H1 (cell line): ENCODE measurements at regions not wholly inside any gene's neighbourhood (a gene's known extent, or its start where the extent isn't known, plus 50 kb on each side); places are given as distances from the start of the nearest gene placed in this dataset.

Source experiments
- CTCF ChIA-PET: fragments of 300-600 bp; sonication (Branson Sonifier 250); formaldehyde crosslinking; loops from one replicate; lab custom pipeline; 2021; ENCODE audit not compliant: partially characterized antibody; lab: Charles Lee
- POLR2A ChIA-PET: fragments of 300-600 bp; sonication (Branson Sonifier 250); formaldehyde crosslinking; loops from one replicate; lab custom pipeline; 2021; ENCODE audit warnings: inconsistent platforms; ENCODE audit not compliant: partially characterized antibody; lab: Charles Lee
- DNase-seq, 2 experiments: peaks; one replicate each; pipeline versions ENCODE4 v3.0.0 to v3.0.0-alpha.2; 2010 to 2022; ENCODE audit warnings: low spot score in 2 of 2, low read depth in 1 of 2, mixed read lengths in 1 of 2
- FAIRE-seq: peaks from 2 replicates; lab custom pipeline; 2011; peaks lifted over from hg19 to GRCh38; lab: Jason Lieb, UNC
- H2AFZ ChIP-seq: 2 replicates; pipeline ENCODE4 v1.8.1; 2012; ENCODE audit warnings: low read length, inconsistent platforms
- H2AK5ac ChIP-seq: 2 replicates; pipeline ENCODE4 v1.6.1; 2013; ENCODE audit warnings: low read depth, low read length
- H2BK120ac ChIP-seq: replicated peaks from 2 replicates; pipeline ENCODE3; 2013; ENCODE audit warnings: low read depth, low read length, inconsistent platforms
- H2BK12ac ChIP-seq: 2 replicates; pipeline ENCODE4 v1.6.1; 2013; ENCODE audit warnings: low read depth, low read length
- H2BK15ac ChIP-seq: 2 replicates; pipeline ENCODE4 v1.6.1; 2013; ENCODE audit warnings: low read length
- H2BK20ac ChIP-seq: 2 replicates; pipeline ENCODE4 v1.6.1; 2013; ENCODE audit warnings: low read length
- H2BK5ac ChIP-seq: 2 replicates; pipeline ENCODE4 v1.6.1; 2013; ENCODE audit warnings: low read depth, low read length
- H3K14ac ChIP-seq: 2 replicates; pipeline ENCODE4 v1.6.1; 2013; ENCODE audit warnings: inconsistent platforms; ENCODE audit not compliant: insufficient read length
- H3K18ac ChIP-seq: 2 replicates; pipeline ENCODE4 v1.6.1; 2013; ENCODE audit warnings: low read length; ENCODE audit errors: extremely low read depth
- H3K23ac ChIP-seq: 2 replicates; pipeline ENCODE4 v1.6.1; 2013; ENCODE audit warnings: inconsistent platforms; ENCODE audit not compliant: insufficient read length
- H3K23me2 ChIP-seq: 2 replicates; pipeline ENCODE4 v1.6.1; 2013; ENCODE audit warnings: low read depth, low read length
- H3K27ac ChIP-seq: 2 replicates; pipeline ENCODE4 v1.6.1; 2011; ENCODE audit warnings: low read depth, low read length, inconsistent platforms
- H3K27me3 ChIP-seq, 4 experiments: replicated peaks in 1 of 4; 1 replicate in 1 of 4; 2 replicates in 3 of 4; pipeline versions ENCODE4 v1.6.1 to v1.8.1; 2011 to 2013; ENCODE audit warnings: low read length in 3 of 4, mild to moderate bottlenecking in 3 of 4, inconsistent platforms in 2 of 4, mixed read lengths in 2 of 4, moderate library complexity in 1 of 4; ENCODE audit not compliant: control insufficient read depth in 3 of 4, insufficient read depth in 3 of 4; ENCODE audit errors: extremely low read depth in 1 of 4
- H3K36me3 ChIP-seq, 4 experiments: 2 replicates each; pipeline versions ENCODE4 v1.6.1 to v1.8.1; 2011 to 2013; ENCODE audit warnings: mild to moderate bottlenecking in 4 of 4, low read length in 3 of 4, moderate library complexity in 2 of 4, control low read depth in 1 of 4, inconsistent platforms in 1 of 4; ENCODE audit not compliant: insufficient read depth in 4 of 4, control insufficient read depth in 2 of 4
- H3K4ac ChIP-seq: replicated peaks from 2 replicates; pipeline ENCODE3; 2013; ENCODE audit warnings: low read length, low read depth, mixed read lengths, inconsistent platforms; ENCODE audit not compliant: insufficient read length
- H3K4me1 ChIP-seq, 4 experiments: replicated peaks in 1 of 4; 1 replicate in 1 of 4; 2 replicates in 3 of 4; pipeline versions ENCODE4 v1.6.1 to v1.8.1; 2011 to 2013; ENCODE audit warnings: low read length in 3 of 4, inconsistent platforms in 2 of 4, mixed read lengths in 1 of 4; ENCODE audit not compliant: insufficient read depth in 4 of 4, control insufficient read depth in 3 of 4
- H3K4me2 ChIP-seq, 2 experiments: 2 replicates each; pipeline versions ENCODE4 v1.6.1 to v1.8.1; 2011 to 2013; ENCODE audit warnings: low read depth in 2 of 2, low read length in 2 of 2, control low read depth in 1 of 2, inconsistent platforms in 1 of 2, mild to moderate bottlenecking in 1 of 2; ENCODE audit not compliant: insufficient read depth in 1 of 2
- H3K4me3 ChIP-seq, 4 experiments: fragments of 200-600, 300-600 bp in 1 of 4; sonication (generic), shearing (Covaris generic), sonication (Bioruptor Twin) in 1 of 4; 2 replicates each; pipeline versions ENCODE4 v1.5.1 to v1.8.1; 2011 to 2016; ENCODE audit warnings: low read length in 4 of 4, low read depth in 3 of 4, control low read depth in 2 of 4, inconsistent platforms in 2 of 4, mild to moderate bottlenecking in 2 of 4, mixed read lengths in 1 of 4, moderate library complexity in 1 of 4; ENCODE audit not compliant: insufficient read depth in 2 of 4; ENCODE audit errors: extremely low read depth in 1 of 4
- H3K56ac ChIP-seq: replicated peaks from 2 replicates; pipeline ENCODE3; 2013; ENCODE audit warnings: low read depth, mild to moderate bottlenecking, mixed read lengths, low read length, inconsistent platforms; ENCODE audit not compliant: insufficient read length
- H3K79me1 ChIP-seq: 2 replicates; pipeline ENCODE4 v1.6.1; 2013; ENCODE audit warnings: low read depth, low read length, control low read depth
- H3K79me2 ChIP-seq, 2 experiments: 2 replicates each; pipeline versions ENCODE4 v1.6.1 to v1.8.1; 2012 to 2013; ENCODE audit warnings: low read length in 2 of 2, mild to moderate bottlenecking in 2 of 2, inconsistent platforms in 1 of 2; ENCODE audit not compliant: insufficient read depth in 2 of 2, control insufficient read depth in 1 of 2
- H3K9ac ChIP-seq, 4 experiments: replicated peaks in 1 of 4; 1 replicate in 1 of 4; 2 replicates in 3 of 4; pipeline versions ENCODE4 v1.6.1 to v1.8.1; 2011 to 2013; ENCODE audit warnings: low read depth in 3 of 4, low read length in 3 of 4, control low read depth in 2 of 4, mild to moderate bottlenecking in 2 of 4, moderate library complexity in 2 of 4, inconsistent platforms in 1 of 4; ENCODE audit errors: extremely low read depth in 1 of 4
- H3K9me3 ChIP-seq, 2 experiments: 2 replicates each; pipeline versions ENCODE4 v1.6.1 to v1.8.1; 2012 to 2013; ENCODE audit warnings: mild to moderate bottlenecking in 2 of 2, moderate library complexity in 2 of 2, control low read depth in 1 of 2, inconsistent platforms in 1 of 2, low read depth in 1 of 2, low read length in 1 of 2, mixed read lengths in 1 of 2; ENCODE audit not compliant: insufficient read depth in 2 of 2
- H4K20me1 ChIP-seq, 2 experiments: replicated peaks in 1 of 2; 2 replicates each; pipeline versions ENCODE3 to v1.8.1; 2011 to 2013; ENCODE audit warnings: inconsistent platforms in 2 of 2, low read length in 2 of 2, mild to moderate bottlenecking in 1 of 2; ENCODE audit not compliant: insufficient read depth in 2 of 2, control insufficient read depth in 1 of 2
- H4K5ac ChIP-seq: 2 replicates; pipeline ENCODE4 v1.6.1; 2013; ENCODE audit warnings: low read length, low read depth, mixed read lengths, inconsistent platforms; ENCODE audit not compliant: insufficient read length
- H4K8ac ChIP-seq: 2 replicates; pipeline ENCODE4 v1.8.0; 2013; ENCODE audit warnings: mild to moderate bottlenecking, moderate library complexity, low read length, inconsistent platforms; ENCODE audit not compliant: insufficient read depth; ENCODE audit errors: extremely low read depth
- H4K91ac ChIP-seq: replicated peaks from 2 replicates; pipeline ENCODE3; 2013; ENCODE audit warnings: low read length, mixed read lengths, inconsistent platforms; ENCODE audit not compliant: insufficient read length
- BACH1 ChIP-seq: IDR thresholded peaks from 2 replicates; pipeline ENCODE4 v1.6.1; 2012; ENCODE audit warnings: low read length, improper control_type of control experiment
- RFX5 ChIP-seq: IDR thresholded peaks from 2 replicates; pipeline ENCODE4 v1.6.1; 2011; ENCODE audit warnings: low read depth, low read length, improper control_type of control experiment, borderline replicate concordance
- WGBS, 2 experiments: shearing (Covaris generic) in 1 of 2; methylation state at CpG; one replicate each; pipeline versions ENCODE4 v1.1.6 to v1.1.7; 2013 to 2015; ENCODE audit warnings: low lambda C conversion rate in 2 of 2, mixed read lengths in 2 of 2, inconsistent platforms in 1 of 2, low coverage in 1 of 2, missing lambda C conversion rate in 1 of 2; ENCODE audit not compliant: insufficient replicate concordance in 2 of 2, insufficient coverage in 1 of 2, insufficient read length in 1 of 2; ENCODE audit errors: extremely low coverage in 1 of 2, missing lambda C conversion rate in 1 of 2; 5-methylcytosine and 5-hydroxymethylcytosine counted together

- no peak overlapping the region for H2BK5ac ChIP-seq
- no peaks in the 10 kb centered on the region for H3K36me3 ChIP-seq
- H3K23ac ChIP-seq: no peak overlapping the region
- FAIRE-seq: no peak
- no peak overlapping the region for H3K4me3 ChIP-seq
- no peak overlapping the region for H4K91ac ChIP-seq
- no peak overlapping the region for H4K8ac ChIP-seq
- H3K4me1 ChIP-seq: no peaks in the 10 kb centered on the region; a peak in 1 of 7 replicates
- TF ChIP-seq BACH1: no peak
- peak; percentile 46; the same call in 1 of the 2 replicates for TF ChIP-seq RFX5
- TF ChIP-seq, all 59 proteins: peak for 1
- Histone ChIP-seq H3K9me3 (no peaks in the 10 kb centered on the region), H2AK5ac (no peak overlapping the region), H2BK15ac (no peak overlapping the region), H2AFZ (no peak overlapping the region), H3K79me2 (no peaks in the 10 kb centered on the region), H2BK20ac (no peak overlapping the region), H2BK120ac (no peak overlapping the region), H3K9ac (no peak overlapping the region), H3K4ac (no peak overlapping the region), H3K56ac (no peak overlapping the region), H2BK12ac (no peak overlapping the region), H3K27ac (no peak overlapping the region), H3K27me3 (peaks cover 0 to 4% (median 0%) of the 10 kb centered on the region in 4 experiments; a peak in 2 of 7 replicates), H3K23me2 (no peaks in the 10 kb centered on the region), H3K79me1 (no peaks in the 10 kb centered on the region), H3K4me2 (no peak overlapping the region), H3K18ac (no peak overlapping the region), H4K5ac (no peak overlapping the region), H3K14ac (no peak overlapping the region), H4K20me1 (no peaks in the 10 kb centered on the region)
- CTCF ChIA-PET: interaction anchor here (0.6 to 1.2 kb wide), 2 partner anchors 46 to 172 kb away, joined by 3 read pairs; no protein-coding TSS in a partner anchor
- 95% methylated on average over 5 of the region's 5 CpGs; no CpG with 5 or more reads in 1 of the 2 experiments for WGBS, 2 experiments
- POLR2A ChIA-PET: no interaction called here
- DNase-seq: no peak
Measured at GRCh38 chr10:132483394-132483793, 54.2 kb upstream of the INPP5A start.
